A549 (cell line): ENCODE measurements at regions not wholly inside any gene's neighbourhood (a gene's known extent, or its start where the extent isn't known, plus 50 kb on each side); places are given as distances from the start of the nearest gene placed in this dataset.

ENCODE experiments used
- EHMT2 ChIP-seq: fragments of 200-600 bp; sonication (generic); IDR thresholded peaks from 2 replicates; pipeline ENCODE4 v1.6.1; 2016; ENCODE audit warnings: antibody characterized with exemption, low read depth, mild to moderate bottlenecking, moderate library complexity
- EP300 ChIP-seq, 2 experiments: fragments of >200 bp; sonication (Bioruptor Twin); formaldehyde crosslinking; IDR thresholded peaks; 2 replicates in 1 of 2; 3 replicates in 1 of 2; pipeline ENCODE4 v1.6.1; 2016 to 2017
- FOSL2 ChIP-seq, 2 experiments: fragments of 450-650 bp in 1 of 2; fragments of >200 bp in 1 of 2; sonication (Bioruptor Twin) in 1 of 2; formaldehyde crosslinking; IDR thresholded peaks; 2 replicates each; pipeline versions ENCODE4 v1.5.0 to v1.6.1; 2016 to 2020; ENCODE audit warnings: mild to moderate bottlenecking in 1 of 2, moderate library complexity in 1 of 2
- JUN ChIP-seq, 2 experiments: fragments of >200 bp; sonication (Bioruptor Twin); formaldehyde crosslinking; IDR thresholded peaks; 2 replicates in 1 of 2; 3 replicates in 1 of 2; pipeline ENCODE4 v1.6.1; 2016 to 2017
- KDM5A ChIP-seq: fragments of 200-600 bp; sonication (generic); IDR thresholded peaks from 2 replicates; pipeline ENCODE4 v1.6.1; 2016; ENCODE audit warnings: antibody characterized with exemption, mild to moderate bottlenecking
- MYC ChIP-seq: IDR thresholded peaks from 2 replicates; pipeline ENCODE4 v1.6.1; 2012; ENCODE audit warnings: mild to moderate bottlenecking, inconsistent platforms, low read length, improper control_type of control experiment, borderline replicate concordance
- USF2 ChIP-seq: fragments of 450-650 bp; IDR thresholded peaks from 2 replicates; pipeline ENCODE4 v1.6.1; 2014; ENCODE audit warnings: antibody characterized with exemption
- TF ChIP-seq, protein P1 (sequence below): fragments of >200 bp; sonication (Bioruptor Twin); formaldehyde crosslinking; IDR thresholded peaks from 3 replicates; pipeline ENCODE4 v1.5.1; 2016
- TF ChIP-seq, protein P2 (sequence below): fragments of >200 bp; sonication (Bioruptor Twin); formaldehyde crosslinking; IDR thresholded peaks from 3 replicates; pipeline ENCODE4 v1.6.1; 2016

DNA sequence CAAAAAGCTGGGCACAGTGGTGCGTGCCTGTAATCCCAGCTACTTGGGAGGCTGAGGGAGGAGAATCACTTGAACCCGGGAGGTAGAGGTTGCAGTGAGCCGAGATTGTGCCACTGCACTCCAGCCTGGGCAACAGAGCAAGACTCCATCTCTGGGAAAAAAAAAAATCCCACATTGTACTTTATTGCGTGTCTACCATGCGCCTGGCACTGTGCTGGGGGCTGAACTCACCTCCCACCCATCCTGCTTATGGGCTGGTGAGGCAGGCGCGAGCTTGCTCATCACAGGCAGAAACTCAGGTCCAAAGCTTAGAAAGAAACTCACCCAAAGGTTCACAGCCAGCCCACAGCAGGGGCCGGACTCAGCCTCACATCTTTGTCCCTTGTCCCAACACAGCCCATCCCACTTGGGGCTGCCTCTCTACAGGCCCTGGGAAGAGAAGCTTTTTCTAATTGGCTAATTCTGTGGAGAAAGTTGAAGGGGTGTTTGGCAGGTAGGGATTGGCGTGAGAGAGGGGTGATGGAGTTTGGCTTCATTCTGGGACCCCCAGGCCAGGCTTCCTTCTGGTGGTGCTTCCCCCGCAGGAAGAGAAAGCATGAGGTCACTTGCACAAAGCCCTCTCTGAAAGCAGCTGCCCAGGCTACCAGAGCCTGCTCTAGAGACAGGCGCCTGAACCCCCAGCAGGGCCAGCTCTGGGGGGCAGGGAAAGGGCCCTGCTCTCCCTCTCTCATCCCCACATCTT, 122.6 kb upstream of the SMAD3 start:
- TF ChIP-seq, protein P1, sequence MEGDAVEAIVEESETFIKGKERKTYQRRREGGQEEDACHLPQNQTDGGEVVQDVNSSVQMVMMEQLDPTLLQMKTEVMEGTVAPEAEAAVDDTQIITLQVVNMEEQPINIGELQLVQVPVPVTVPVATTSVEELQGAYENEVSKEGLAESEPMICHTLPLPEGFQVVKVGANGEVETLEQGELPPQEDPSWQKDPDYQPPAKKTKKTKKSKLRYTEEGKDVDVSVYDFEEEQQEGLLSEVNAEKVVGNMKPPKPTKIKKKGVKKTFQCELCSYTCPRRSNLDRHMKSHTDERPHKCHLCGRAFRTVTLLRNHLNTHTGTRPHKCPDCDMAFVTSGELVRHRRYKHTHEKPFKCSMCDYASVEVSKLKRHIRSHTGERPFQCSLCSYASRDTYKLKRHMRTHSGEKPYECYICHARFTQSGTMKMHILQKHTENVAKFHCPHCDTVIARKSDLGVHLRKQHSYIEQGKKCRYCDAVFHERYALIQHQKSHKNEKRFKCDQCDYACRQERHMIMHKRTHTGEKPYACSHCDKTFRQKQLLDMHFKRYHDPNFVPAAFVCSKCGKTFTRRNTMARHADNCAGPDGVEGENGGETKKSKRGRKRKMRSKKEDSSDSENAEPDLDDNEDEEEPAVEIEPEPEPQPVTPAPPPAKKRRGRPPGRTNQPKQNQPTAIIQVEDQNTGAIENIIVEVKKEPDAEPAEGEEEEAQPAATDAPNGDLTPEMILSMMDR, result no peak
- TF ChIP-seq, protein P2, sequence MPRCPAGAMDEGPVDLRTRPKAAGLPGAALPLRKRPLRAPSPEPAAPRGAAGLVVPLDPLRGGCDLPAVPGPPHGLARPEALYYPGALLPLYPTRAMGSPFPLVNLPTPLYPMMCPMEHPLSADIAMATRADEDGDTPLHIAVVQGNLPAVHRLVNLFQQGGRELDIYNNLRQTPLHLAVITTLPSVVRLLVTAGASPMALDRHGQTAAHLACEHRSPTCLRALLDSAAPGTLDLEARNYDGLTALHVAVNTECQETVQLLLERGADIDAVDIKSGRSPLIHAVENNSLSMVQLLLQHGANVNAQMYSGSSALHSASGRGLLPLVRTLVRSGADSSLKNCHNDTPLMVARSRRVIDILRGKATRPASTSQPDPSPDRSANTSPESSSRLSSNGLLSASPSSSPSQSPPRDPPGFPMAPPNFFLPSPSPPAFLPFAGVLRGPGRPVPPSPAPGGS, result no peak
- TF ChIP-seq MYC, result no peak
- no peak for TF ChIP-seq JUN (IDR thresholded peaks at IDR 0.05)
- TF ChIP-seq FOSL2 (IDR thresholded peaks at IDR 0.05), result no peak
- no peak for TF ChIP-seq FOSL2 (CRISPR knock-in tag; IDR thresholded peaks at IDR 0.05)
- no peak for TF ChIP-seq EP300 (IDR thresholded peaks at IDR 0.05)
- no peak for TF ChIP-seq EHMT2
- TF ChIP-seq USF2, result no peak
- no peak for TF ChIP-seq KDM5A
